OCI-LY1 (cell line): ENCODE measurements at regions not wholly inside any gene's neighbourhood (a gene's known extent, or its start where the extent isn't known, plus 50 kb on each side); places are given as distances from the start of the nearest gene placed in this dataset.

ENCODE experiments used
- H2AFZ ChIP-seq: fragments of 200-600 bp; sonication (generic), shearing (Covaris generic); 2 replicates; pipeline ENCODE4 v1.6.0; 2014; ENCODE audit warnings: antibody characterized with exemption, mild to moderate bottlenecking, low read length
- H3F3A ChIP-seq: fragments of 200-600 bp; sonication (generic), shearing (Covaris generic); 2 replicates; pipeline ENCODE4 v1.6.0; 2014; ENCODE audit warnings: mild to moderate bottlenecking, antibody characterized with exemption, low read length, moderate library complexity; ENCODE audit not compliant: insufficient read depth
- H3K27ac ChIP-seq: fragments of 200-600 bp; sonication (generic); 2 replicates; pipeline ENCODE4 v1.5.1; 2014; ENCODE audit warnings: low read length, mixed run types, mild to moderate bottlenecking, low read depth; ENCODE audit not compliant: poor library complexity, severe bottlenecking
- H3K27me3 ChIP-seq: fragments of 200-600 bp; sonication (generic); 2 replicates; pipeline ENCODE4 v1.6.0; 2014; ENCODE audit warnings: antibody characterized with exemption, mild to moderate bottlenecking, low read length, moderate library complexity; ENCODE audit not compliant: insufficient read depth
- H3K36me3 ChIP-seq: fragments of 200-600 bp; sonication (generic); 2 replicates; pipeline ENCODE4 v1.6.1; 2014; ENCODE audit warnings: mild to moderate bottlenecking, antibody characterized with exemption, low read length, moderate library complexity, mixed read lengths; ENCODE audit not compliant: insufficient read depth
- H3K4me1 ChIP-seq: fragments of 200-600 bp; sonication (generic); 2 replicates; pipeline ENCODE4 v1.5.1; 2014; ENCODE audit warnings: mild to moderate bottlenecking, low read length, moderate library complexity; ENCODE audit not compliant: insufficient read depth, severe bottlenecking
- H3K4me2 ChIP-seq: fragments of 200-600 bp; sonication (generic), shearing (Covaris generic); 2 replicates; pipeline ENCODE4 v1.6.1; 2014; ENCODE audit warnings: low read length
- H3K4me3 ChIP-seq: fragments of 200-600 bp; sonication (generic); 2 replicates; pipeline ENCODE4 v1.5.1; 2014; ENCODE audit warnings: low read length, low read depth, mild to moderate bottlenecking, mixed read lengths; ENCODE audit not compliant: poor library complexity, severe bottlenecking
- H3K79me2 ChIP-seq: fragments of 200-600 bp; shearing (Covaris generic); 2 replicates; pipeline ENCODE4 v1.6.1; 2016; ENCODE audit warnings: mixed run types, low read length, mixed read lengths; ENCODE audit not compliant: insufficient read depth
- H3K9ac ChIP-seq: fragments of 200-600 bp; sonication (generic), shearing (Covaris generic); 2 replicates; pipeline ENCODE4 v1.6.1; 2014; ENCODE audit warnings: mild to moderate bottlenecking, low read length, mixed read lengths
- H3K9me2 ChIP-seq: fragments of 200-600 bp; sonication (generic), shearing (Covaris generic); 2 replicates; pipeline ENCODE4 v1.6.1; 2014; ENCODE audit warnings: low read depth, mild to moderate bottlenecking, low read length, mixed read lengths
- H3K9me3 ChIP-seq: fragments of 200-600 bp; shearing (Covaris generic); 2 replicates; pipeline ENCODE4 v1.6.1; 2014; ENCODE audit warnings: low read length, mixed read lengths
- H4K20me1 ChIP-seq: fragments of 200-600 bp; sonication (generic), shearing (Covaris generic); 2 replicates; pipeline ENCODE4 v1.6.0; 2016; ENCODE audit warnings: mild to moderate bottlenecking, low read length; ENCODE audit not compliant: insufficient read depth
- EZH2 ChIP-seq: fragments of 200-600 bp; sonication (generic), shearing (Covaris generic); IDR thresholded peaks from 2 replicates; pipeline ENCODE4 v1.8.0; 2017; ENCODE audit warnings: borderline replicate concordance, mixed run types, mild to moderate bottlenecking, antibody characterized with exemption, low read length, moderate library complexity, mixed read lengths
- TF ChIP-seq, protein P1 (sequence below): fragments of 200-600 bp; sonication (generic), shearing (Covaris generic); IDR thresholded peaks from 2 replicates; pipeline ENCODE4 v1.5.1; 2017; ENCODE audit warnings: mild to moderate bottlenecking, antibody characterized with exemption, low read length, moderate library complexity, mixed read lengths

DNA sequence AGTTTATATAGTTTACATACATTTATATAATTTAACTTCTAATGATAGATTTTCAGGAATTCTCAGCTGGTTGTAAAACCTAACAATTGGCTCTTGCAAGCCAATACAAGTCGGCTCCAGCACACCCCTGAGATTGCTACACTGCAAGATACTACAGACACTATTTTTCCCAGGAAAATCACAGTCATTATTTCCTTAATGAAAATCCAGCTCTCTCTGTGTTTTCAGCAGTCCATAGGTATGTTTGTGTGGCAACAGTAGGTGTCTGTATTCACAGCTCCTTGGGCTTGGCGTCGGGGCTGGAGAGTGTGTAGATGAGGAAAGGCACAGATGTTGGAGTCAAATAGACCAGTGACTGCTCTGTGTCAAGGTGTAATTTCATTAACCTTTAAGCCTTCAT is 78.7 kb upstream of the SPTBN1 start:
- Histone ChIP-seq H3K4me2 (no peak overlapping the region), H3K4me3 (no peak overlapping the region), H3K79me2 (no peaks in the 10 kb centered on the region), H3K36me3 (no peaks in the 10 kb centered on the region), H3K27ac (no peak overlapping the region), H3K9me2 (no peaks in the 10 kb centered on the region), H4K20me1 (no peaks in the 10 kb centered on the region), H3K9me3 (no peaks in the 10 kb centered on the region), H3K9ac (no peak overlapping the region), H3K27me3 (no peaks in the 10 kb centered on the region), H2AFZ (no peak overlapping the region), H3F3A (no peaks in the 10 kb centered on the region), H3K4me1 (no peaks in the 10 kb centered on the region)
- TF ChIP-seq, protein P1, sequence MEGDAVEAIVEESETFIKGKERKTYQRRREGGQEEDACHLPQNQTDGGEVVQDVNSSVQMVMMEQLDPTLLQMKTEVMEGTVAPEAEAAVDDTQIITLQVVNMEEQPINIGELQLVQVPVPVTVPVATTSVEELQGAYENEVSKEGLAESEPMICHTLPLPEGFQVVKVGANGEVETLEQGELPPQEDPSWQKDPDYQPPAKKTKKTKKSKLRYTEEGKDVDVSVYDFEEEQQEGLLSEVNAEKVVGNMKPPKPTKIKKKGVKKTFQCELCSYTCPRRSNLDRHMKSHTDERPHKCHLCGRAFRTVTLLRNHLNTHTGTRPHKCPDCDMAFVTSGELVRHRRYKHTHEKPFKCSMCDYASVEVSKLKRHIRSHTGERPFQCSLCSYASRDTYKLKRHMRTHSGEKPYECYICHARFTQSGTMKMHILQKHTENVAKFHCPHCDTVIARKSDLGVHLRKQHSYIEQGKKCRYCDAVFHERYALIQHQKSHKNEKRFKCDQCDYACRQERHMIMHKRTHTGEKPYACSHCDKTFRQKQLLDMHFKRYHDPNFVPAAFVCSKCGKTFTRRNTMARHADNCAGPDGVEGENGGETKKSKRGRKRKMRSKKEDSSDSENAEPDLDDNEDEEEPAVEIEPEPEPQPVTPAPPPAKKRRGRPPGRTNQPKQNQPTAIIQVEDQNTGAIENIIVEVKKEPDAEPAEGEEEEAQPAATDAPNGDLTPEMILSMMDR = no peak
- TF ChIP-seq EZH2 = no peak

DNA sequence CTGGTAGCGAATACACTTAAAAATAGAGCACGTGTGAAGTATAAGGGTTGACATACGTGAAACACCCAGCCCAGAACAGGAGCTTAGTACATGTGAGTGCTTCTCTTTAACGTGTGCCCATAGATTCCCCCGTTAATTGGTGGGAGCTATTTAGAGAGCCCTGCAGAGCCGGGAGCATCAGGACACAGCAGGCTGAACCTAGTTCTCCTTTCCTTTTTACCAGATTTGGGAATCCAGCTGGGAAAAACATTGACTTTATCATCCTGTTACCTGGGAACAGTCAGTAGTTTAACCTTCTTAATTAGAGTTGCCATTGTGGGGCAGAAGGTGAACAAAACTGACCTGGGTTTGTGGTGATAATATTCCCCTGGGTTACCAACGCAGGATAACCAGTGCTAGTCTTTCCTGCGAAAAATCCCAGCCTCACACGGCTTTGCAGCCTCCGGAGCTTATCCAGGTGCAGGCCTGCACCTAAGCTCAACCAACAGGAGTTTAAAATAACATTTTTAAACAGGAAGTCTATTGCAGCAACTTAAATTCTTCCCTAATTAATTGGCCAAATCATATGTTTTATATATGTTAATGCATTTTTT is 78.1 kb upstream of the SPTBN1 start:
- Histone ChIP-seq H3K9me3 (no peaks in the 10 kb centered on the region), H3K4me1 (no peaks in the 10 kb centered on the region), H3K4me2 (no peak overlapping the region), H3K4me3 (no peak overlapping the region), H3K79me2 (no peaks in the 10 kb centered on the region), H3K36me3 (no peaks in the 10 kb centered on the region), H3K27me3 (no peaks in the 10 kb centered on the region), H3K9ac (no peak overlapping the region), H2AFZ (no peak overlapping the region), H3K9me2 (no peaks in the 10 kb centered on the region), H3K27ac (no peak overlapping the region), H4K20me1 (no peaks in the 10 kb centered on the region), H3F3A (no peaks in the 10 kb centered on the region)
- TF ChIP-seq, protein P1 = no peak
- no peak for TF ChIP-seq EZH2

DNA sequence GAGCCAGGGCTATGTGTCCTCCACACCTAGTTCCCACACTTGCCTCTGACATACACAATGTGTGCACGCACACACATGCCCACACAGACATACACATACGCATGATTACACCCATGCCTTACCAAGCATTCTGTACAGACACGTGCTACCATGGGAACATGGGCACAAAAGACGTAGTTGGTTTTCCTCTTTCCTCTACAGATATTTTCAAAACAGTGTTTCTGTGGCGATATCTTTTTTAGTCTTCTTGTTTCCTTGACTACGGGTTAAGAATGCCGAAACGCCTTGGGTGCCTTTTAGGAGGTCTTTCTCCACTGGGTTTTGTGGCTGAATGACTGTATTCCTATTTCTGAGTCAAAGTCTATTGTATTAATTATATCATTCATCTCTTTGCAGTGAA is 75.5 kb upstream of the SPTBN1 start:
- Histone ChIP-seq H3K9ac (no peak overlapping the region), H3K4me1 (no peaks in the 10 kb centered on the region), H3K9me2 (no peaks in the 10 kb centered on the region), H3K27me3 (no peaks in the 10 kb centered on the region), H2AFZ (no peak overlapping the region), H4K20me1 (no peaks in the 10 kb centered on the region), H3K4me3 (no peak overlapping the region), H3K4me2 (no peak overlapping the region), H3K79me2 (no peaks in the 10 kb centered on the region), H3K9me3 (no peaks in the 10 kb centered on the region), H3K36me3 (no peaks in the 10 kb centered on the region), H3F3A (no peaks in the 10 kb centered on the region), H3K27ac (no peak overlapping the region)
- TF ChIP-seq, protein P1 = no peak
- no peak for TF ChIP-seq EZH2
